Right hindlimb (tissue), 1 donor: ENCODE measurements at regions not wholly inside any gene's neighbourhood (a gene's known extent, or its start where the extent isn't known, plus 50 kb on each side); places are given as distances from the start of the nearest gene placed in this dataset.

ENCODE experiments used
- DNase-seq: peaks from one replicate; pipeline ENCODE4 v3.0.0-alpha.2; 2018

DNA sequence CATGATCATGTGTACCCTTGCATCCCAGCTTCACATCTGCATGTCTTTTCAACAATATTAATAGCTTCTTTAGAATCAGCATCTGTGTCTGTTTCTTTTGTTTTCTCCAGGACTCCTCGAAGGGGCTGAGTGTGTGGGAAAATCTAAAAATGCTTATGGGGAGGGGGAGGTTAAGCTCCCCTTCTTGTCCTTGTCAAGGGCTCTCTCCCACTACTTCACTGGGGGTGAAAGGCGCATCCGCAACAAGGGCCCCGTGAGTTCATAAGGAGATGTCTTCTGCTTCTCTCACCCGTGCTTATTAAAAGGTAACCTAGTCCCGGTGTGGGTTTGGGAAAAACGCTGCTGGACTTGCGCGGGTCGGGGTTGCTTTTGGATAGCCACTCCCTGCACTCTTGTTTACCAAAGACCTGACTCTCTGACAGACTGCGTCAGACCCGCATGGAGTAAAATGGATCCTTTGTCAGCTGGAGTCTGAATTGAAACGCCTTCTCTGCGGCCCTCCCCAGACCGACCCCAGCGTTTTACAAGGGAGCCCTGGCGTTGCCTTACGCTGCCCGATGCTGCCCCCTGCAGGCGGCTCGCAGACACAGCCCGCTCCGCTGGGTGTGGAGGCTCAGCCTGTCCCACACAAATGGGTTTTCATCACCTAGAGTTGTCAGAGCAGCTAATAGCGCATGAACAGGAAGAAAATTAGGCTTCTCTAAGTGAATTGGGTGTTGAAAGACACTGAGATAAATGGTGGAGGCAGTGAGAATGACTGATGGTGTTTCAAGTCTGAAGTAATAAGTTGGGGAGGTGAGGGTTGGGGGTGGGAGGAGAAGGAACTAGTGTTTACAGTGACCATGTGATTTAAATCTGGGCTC lies 53.8 kb downstream of the IER5 start:
- DNase-seq: peak; percentile 93

DNA sequence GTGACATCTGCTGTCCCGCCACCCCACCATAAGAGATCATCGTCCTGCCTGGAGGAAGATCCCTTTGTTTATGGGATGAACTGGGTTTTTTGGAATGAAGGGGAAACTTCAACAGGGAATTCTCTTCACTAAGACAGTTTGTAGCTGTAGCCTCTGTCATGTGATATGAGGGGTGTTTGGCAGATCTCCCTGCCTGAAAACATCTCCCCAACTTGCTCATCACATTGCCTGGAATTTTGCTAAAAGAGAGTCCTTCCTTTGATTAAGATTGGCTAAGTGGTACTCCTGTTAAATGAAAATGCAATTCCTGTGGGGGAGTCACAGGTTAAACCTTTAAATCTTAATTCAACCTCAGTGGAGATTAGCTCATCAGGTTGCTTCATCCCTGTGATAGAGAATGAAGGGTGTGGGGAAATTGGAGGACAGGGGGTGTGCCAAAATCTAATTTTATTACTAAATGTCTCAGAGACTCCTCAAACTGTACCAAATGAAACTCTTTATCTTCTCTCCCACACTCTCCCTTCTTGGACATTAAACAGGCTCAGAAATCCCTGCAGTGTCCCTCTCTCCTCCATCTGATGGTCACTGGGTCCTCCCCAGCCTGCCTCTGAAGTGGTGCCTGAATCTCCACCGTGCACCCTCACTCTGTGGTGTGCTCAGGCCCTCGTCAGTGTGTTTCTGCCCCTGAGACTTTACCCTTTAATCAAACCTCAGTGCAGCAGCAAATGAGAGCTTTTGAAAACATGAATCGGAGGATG lies 54.8 kb downstream of the IER5 start:
- DNase-seq: no peak

DNA sequence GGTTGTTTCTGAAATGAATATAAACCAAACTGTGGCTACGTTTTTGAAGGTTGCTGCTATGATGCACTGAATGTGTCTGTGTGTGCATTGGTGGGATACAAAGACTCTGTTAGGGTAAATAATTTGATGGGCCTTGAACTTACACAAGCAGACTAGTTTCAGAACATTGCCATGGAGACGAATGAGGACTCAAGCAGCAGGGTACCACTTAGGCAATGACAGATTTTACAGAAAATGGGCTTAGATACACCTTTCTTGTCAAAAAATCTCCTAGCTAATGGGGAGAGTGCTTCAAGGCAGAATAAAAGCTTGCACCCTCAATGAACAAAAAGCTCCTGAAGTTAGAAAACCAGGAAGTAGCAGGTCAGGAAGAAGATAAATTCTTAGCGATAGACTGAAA lies 55.7 kb downstream of the IER5 start:
- DNase-seq: no peak

DNA sequence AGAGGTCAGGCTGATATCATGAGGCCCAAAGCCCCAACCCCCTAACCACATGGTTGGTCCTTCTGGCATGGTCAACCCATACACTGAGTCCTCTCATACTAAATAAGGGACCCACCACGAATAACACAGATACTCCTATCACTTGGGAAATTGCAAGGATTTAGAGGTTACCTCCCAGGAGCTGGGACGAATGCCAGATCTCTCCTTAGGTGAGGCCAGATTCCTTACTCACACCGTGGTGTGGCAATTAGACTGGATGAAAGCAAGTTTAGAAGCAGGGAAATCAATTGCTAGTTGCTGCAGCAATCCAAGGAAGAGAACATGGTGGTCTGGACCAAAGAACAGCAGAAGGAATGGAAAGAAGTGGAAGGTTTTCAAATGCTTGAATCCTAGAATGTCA lies 60.1 kb downstream of the IER5 start:
- DNase-seq: no peak

DNA sequence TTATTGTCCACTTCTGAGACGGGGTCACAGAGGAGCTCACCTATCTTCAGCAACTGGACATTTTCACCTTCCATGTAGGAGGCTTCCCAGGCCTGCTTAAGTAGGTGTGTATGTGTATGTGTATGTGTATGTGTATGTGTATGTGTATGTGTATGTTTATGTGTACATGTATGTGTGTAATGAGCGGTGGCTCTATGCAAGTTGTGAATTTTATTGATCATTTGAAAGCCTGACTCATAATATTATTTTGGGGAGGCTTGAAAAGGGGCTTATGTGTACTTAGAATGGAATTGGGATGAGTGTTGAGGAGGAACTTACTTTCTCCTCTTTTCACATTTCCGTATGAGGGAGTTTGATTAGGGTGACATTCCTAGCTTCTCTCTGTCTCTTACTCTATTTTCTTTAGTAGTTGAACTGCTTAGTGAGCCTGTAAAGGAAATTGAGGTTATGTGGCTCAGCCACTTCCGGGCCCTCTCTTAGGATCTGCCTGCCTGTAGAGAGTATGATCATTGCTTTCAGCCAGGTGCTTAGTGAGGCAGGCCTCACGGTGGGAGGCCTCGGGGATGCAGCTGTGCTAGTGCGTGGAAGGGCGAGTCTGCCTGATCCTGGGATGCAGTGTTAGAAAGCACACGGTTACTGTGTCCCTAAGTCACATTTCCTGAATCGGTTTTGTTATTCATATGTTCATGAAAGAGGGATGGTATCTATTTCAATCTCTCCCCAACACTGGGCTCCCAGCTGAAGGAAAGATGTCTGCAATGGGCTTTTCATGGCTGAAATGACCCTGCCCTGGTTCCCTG lies 61.0 kb downstream of the IER5 start:
- no peak for DNase-seq

DNA sequence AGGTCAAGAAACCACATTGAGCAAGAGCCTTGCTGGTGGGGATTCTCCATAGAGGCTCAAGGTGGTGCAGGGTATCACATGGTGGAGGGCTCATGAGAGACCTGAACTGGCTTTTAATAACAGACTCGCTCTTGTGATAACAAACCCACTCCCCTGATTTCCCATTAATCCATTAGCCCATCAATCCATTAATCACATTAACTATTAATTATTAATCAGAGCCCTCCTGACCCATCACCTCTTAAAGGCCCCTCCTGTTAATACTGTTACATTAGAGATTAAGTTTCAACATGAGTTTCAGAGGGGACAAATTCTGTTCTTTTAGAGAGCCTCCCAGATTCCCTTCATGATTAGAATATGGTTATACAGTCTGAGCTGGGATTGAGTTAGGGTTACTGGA lies 61.8 kb downstream of the IER5 start:
- no peak for DNase-seq

DNA sequence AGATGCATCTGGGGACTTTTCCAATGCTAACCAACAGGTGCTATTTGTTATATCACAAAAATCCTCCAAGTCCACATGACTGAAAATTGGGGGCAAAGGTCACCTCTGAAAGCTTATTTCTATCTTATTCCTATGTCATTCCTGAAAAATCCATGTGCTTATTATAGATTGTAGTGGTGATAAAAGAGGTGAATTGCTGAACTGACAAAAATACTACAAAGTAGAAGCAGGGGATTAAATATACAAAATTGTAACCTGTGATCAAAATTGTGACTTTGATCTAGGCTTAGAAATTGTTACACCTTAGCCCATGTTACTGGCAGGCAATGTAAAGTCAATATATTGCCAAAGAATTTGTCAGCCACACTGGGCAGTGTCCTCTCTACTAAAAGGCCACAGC lies 62.3 kb downstream of the IER5 start:
- DNase-seq: no peak

DNA sequence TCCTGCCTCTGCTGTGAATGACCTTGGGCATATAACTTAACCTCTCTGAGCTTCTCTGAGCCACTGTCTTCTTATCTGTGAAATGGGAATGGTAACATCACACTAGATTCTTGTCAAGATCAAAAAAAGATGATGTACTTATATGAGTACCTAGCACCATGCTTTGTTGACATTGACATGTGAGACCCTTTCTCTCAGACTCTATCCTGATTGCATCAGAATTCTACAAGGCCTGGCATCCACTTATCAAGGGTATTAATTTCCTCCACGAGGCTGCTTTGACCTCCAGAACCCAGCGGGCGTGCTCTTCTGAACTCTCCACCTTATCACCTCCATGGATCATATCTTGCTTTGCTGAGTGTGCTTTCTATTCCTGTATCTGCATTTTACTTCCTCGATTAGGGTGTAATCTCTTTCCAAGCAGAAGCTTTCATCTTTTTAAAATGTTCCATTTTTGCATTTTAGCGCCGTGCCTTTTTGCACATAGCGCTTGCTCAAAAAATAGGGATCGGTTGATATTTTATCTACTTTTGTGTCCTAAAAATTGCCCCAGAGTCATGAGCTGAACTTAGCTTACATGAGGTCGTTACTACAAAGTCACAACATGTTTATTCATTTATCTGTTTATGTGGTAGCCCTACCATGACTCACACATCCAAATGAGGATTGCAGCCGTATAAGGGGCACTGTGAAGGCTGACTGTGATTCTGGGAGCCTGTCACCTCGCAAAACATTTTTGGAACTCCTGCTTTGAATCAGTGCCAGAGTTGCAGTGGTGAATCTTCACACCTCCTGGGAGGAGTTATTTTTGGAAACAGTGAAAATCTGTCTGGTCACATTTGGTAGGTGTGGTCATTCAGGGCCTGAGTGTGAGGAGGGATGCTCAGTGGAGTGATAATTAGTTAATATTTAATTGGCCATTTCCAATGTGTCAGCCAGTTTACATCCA lies 63.2 kb downstream of the IER5 start:
- no peak for DNase-seq

DNA sequence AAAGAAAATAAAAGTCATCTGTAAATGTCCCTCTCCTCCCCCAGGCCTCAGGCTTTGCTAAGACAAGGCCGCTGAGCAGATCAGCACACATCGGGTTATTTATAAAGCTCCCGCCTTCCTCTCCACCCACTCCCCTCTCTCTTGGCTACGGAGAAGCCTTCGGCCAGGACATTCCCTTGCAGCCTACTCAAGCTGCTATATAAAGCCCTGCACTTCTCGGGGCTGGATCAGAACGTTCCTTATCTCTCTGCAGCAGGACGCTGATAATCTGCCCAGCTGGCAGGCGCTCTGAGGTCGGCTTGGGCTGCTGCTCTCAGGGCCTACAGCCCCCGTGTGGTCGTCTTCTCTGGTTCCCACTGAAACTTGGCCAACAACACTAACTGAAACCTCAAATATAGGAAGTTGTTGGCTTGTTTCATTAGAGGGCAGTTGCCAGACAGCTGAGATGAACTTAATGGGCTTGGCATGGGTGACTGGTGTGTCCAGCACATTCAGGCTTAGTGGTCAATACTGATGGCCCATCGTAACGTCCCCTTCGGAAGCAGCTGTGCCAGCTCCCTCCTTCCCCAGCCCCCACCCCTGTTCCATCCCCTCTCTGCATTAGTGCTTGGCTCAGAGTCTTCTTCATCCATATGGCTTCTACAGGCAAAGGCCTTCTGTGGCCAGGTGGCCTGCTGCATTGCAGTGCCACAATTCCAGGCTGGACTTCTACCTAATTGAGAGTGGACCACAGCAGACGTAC lies 64.6 kb downstream of the IER5 start:
- DNase-seq: peak; percentile 84

DNA sequence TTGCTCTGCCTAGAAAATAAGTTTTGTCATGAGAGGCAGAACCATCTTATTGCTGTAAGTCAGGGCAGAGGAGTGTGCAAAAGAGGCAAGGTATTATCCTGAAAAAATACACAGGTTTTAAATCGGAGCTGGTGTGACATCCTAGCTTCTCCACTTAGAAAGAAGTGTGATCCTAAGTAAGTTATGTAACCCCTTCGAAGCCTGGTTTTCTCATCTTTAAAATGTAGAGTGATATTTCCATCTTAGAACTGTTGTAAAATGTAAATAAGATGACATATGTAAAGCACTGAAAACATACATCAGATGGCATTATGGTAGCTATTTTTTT lies 65.1 kb downstream of the IER5 start:
- DNase-seq: no peak

DNA sequence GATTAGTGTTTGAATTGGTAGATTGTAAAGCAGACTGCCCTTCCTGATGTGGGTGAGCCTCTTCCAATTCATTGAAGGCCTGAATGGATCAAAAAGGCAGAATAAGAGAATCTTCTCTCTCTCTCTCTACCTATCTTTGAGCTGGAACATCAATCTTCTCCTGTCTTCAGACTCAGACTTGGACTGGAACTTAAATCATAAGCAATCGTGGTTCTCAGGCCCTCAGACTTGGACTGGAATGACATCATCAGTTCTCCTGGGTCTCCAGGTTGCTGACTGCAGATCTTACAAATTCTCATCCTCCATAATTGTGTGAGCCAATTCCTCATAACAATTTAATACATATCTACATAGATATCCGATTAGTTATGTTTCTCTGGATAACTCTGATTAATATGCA lies 66.8 kb downstream of the IER5 start:
- DNase-seq: no peak

DNA sequence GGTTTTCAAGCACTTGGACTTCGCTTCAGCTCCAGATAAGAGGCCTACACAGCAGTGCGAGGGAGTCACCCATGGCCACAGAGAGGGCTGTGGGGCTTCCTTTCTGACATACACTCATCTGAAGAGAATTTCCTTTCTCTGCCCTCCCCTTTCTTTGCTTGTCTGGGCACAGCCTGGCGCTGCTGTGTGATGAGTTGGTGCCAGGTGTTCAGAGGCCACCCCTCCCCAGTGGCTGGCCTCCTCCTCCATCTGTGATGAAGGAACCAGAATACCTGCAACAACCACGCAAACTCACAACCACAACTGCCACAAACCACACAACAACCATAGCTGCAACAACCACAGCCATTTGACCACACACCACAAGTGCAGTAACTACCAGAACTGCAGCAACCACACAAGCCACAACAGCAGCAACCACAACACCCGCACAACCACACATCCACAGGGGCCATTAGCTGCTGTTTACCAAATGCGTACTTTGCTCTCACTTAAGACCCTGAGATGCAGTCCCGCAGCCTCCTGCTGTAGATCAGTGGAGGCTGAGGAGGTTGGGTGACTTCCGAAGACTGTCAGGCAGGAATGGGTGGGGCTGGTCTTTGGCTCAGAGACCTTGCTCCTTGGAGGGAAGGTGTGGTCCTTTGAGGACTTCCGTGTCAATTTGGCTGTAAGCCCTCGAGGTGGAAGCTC lies 71.1 kb downstream of the IER5 start:
- no peak for DNase-seq

DNA sequence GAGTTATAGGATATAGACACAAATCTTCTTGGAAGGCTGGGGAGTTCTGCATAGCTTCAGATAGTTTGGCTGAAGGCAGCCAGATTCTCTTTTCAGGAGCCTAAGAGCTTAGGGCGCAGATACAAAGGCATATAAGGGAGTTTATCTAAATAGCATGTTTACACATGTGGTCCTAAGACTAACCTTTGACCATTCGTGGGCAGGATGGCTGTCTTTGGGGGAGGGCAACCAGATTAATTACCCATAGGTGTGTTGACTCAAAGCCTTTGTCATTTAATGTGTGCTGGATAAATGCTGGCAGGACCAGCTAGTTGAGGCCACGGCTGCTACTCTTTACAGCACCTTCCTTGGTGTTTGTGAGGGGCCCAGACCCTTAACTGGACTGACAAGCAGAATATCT lies 71.8 kb downstream of the IER5 start:
- DNase-seq: no peak

DNA sequence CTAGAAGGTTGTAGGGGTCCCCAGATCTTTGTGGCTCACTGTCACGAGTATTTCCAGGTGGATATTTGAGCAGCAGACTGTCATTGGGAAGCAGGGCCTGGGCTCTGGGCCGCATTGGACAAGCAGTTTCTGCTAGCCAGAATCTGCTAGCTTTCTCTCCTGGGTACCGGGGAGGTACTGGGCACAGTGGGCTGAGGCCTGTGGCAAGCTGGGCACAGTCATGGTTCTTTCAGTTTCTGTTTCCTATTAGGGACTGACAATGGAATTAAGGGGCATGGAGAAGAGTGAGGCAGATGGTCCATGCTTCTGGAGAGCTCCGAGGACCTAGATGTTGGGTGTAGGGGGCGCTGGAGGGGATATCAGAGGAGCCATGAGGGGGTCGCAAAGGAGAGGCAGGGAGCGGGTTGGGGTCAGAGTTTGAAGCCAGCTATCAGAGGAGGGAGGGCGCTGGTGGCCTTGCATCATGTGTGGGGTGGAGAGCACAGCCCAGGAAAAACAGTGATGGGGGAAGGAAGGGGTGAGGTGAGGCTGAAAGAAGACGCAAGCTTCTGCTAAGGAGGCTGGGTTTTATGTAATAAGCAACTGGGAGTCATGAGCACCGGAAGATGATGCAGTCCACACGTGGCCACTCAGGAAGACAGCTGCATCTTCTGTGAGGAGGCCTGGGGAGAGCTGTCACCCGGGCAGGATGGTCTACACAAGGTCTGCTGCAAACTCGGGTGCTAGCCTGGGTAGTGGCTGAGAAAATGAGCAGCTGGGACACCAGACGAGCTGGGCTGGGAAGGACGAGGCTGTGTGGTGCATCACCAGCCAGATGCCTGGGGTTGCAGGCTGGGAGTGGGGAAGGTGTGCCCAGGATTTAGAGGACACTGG lies 72.7 kb downstream of the IER5 start:
- DNase-seq: no peak

DNA sequence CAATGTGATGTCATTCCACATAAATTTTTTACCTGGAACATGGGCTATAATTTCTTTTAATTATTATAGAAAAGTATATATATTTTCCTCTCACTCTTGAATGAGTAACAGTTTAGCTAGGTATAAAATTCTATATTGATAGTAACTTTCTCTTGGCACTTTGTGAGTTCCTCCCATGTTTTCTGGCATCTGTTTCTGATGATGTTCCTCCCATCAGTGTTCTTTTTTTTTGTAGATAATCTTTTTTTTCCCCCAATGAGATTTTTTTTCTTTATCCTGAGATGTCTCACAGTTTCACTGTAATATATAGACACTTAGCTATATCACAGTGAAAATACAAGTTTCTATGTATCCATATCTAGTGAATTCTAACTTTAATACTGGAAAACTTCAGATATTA lies 75.2 kb downstream of the IER5 start:
- DNase-seq: no peak

DNA sequence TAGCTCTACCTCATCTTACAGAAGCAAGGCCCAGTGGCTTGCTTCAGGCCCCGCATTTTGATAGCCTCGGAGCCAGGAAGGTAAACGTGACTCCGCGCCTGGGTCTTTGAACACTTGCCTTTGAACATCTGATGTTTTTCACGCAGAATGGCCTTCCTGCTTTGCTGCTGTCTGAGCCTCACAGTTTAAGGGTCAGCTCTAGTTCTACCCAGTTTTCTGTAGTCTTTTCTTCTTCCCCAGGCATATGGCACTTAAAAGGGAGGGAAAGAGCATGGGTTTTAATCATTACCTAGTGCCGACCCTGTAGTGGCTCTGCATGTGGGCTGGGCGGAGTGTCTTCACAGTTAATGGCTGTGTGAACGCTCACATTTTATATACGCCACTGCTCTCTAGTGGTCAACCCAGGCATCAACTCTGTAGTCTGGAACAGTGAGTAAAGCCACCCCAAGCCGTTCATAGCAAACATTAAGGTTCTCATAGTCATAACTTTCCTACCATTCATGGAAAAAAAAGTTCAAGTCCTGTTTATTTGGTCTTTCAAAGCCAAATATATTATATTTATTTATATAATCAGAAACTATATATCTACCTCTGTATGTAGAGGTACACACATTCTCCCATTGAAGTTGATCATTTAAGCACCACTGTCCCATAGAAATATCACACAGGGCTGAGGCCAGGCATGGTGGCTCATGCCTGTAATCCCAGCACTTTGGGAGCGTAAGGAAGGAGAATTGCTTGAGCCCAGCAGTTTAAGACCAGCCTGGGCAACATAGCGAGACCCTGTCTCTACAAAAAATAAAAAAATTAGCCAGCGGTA lies 78.1 kb downstream of the IER5 start:
- DNase-seq: peak; percentile 76

DNA sequence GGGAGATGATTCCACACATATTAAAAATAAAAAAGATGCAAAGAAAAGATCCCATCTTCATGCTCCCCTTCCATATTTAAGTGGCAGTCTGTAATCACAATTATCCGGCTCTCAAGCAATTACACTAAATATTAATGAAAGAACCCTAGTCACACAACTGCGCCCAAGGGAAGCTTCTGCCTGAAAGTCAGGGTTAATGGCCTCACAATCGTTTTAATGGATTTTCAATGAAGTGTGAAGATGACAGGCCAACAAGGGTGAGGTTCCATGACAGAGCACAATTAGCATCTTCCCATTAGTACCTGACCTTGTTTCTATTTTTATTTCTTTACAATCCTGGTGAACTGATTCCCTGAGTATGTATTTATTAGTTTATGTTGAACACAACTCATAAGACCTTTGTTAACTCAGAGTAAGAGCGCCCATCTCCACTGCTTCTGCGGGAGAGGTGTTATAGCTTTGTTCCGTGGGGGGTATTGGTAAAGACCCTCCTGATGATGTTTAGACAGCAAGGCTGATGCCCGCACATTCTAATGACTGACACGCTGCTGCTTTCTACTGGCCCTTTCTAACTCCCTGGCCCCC lies 80.9 kb downstream of the IER5 start:
- DNase-seq: no peak

DNA sequence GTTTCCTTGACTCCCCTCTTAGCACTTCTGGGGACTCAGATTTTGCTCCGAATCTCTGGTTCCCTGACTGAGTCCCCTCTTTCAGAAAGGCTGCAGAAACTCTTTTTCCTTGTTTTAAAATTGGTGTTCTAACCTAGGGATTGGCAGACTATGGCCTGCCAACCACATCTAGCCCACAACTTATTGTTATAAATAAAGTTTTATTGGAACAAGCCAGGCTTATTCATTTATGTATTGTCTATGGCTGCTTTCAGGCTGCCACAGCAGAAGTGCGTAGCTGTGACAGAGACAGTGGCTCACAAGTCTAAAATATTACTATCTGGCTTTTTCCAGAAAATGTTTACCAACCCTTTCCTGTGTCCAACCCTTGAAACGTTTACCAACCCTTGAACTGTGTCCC lies 81.7 kb downstream of the IER5 start:
- no peak for DNase-seq

DNA sequence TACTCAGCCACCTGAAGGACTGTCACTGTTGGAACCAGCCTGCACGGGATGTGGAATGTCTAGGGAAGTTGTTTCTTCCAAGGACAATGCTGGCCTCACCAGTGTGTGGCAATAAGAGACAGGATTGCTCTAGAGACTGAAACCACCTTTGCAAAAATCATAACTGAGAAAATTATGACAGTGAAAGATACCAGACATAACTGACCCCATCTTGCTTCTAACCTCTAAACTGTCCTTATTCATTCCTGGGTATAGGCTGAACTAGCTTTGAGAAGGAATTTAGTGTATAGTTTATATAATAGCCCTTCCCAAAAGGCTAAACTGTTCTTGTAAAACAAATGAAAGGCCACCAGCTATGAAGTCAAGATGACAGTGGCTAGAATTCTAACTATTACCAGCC lies 83.6 kb downstream of the IER5 start:
- no peak for DNase-seq
